ENCODE measurements at regions not wholly inside any gene's neighbourhood (a gene's known extent, or its start where the extent isn't known, plus 50 kb on each side); places are given as distances from the start of the nearest gene placed in this dataset.

- TF ChIP-seq CHD1 (IDR thresholded peaks at IDR 0.05; ENCODE audit: low read depth, low read length) (no peak), GABPA (IDR thresholded peaks at IDR 0.05; ENCODE audit: borderline replicate concordance, insufficient read depth, low read length) (no peak), TAF1 (IDR thresholded peaks at IDR 0.05; ENCODE audit: low read depth, low read length) (no peak), SP4 (IDR thresholded peaks at IDR 0.05; ENCODE audit: low read length) (no peak), JUND (IDR thresholded peaks at IDR 0.05; ENCODE audit: low read length) (no peak), TBP (IDR thresholded peaks at IDR 0.05; ENCODE audit: low read depth, low read length) (no peak), PHF8 (conservative IDR thresholded peaks at IDR 0.05; ENCODE audit: low read depth, low read length) (no peak), SP2 (IDR thresholded peaks at IDR 0.05; ENCODE audit: low read length) (no peak), JUN (IDR thresholded peaks at IDR 0.05; ENCODE audit: low read depth, low read length) (no peak), CREB1 (IDR thresholded peaks at IDR 0.05) (no peak), SIRT6 (IDR thresholded peaks at IDR 0.05; ENCODE audit: low read length) (no peak), FOSL1 (IDR thresholded peaks at IDR 0.05; ENCODE audit: insufficient read depth, low read depth, low read length) (no peak), RFX5 (IDR thresholded peaks at IDR 0.05; ENCODE audit: borderline replicate concordance, low read depth, low read length) (no peak), BCL11A (IDR thresholded peaks at IDR 0.05; ENCODE audit: low read depth in 2 of 2, low read length in 2 of 2) (no peak), BACH1 (IDR thresholded peaks at IDR 0.05; ENCODE audit: low read length) (no peak), EZH2 (IDR thresholded peaks at IDR 0.05; ENCODE audit: low read depth, low read length, severe bottlenecking) (no peak)
Measured at GRCh38 chr5:143515829-143516228, 112.3 kb upstream of the NR3C1 start (continued).
